Neural progenitor cell (in vitro differentiated cells): ENCODE measurements at regions not wholly inside any gene's neighbourhood (a gene's known extent, or its start where the extent isn't known, plus 50 kb on each side); places are given as distances from the start of the nearest gene placed in this dataset.

Experiments
- EZH2 ChIP-seq: fragments of 200-600 bp; sonication (generic); IDR thresholded peaks from 2 replicates; pipeline ENCODE4 v1.6.1; 2017; ENCODE audit warnings: antibody characterized with exemption, mild to moderate bottlenecking, moderate library complexity
- EZH2phosphoT487 ChIP-seq: fragments of 200-600 bp; sonication (generic); IDR thresholded peaks from 2 replicates; pipeline ENCODE4 v1.6.1; 2017; ENCODE audit warnings: antibody characterized with exemption
- TF ChIP-seq, protein P1 (sequence below): fragments of 200-600 bp; sonication (generic); IDR thresholded peaks from 2 replicates; pipeline ENCODE4 v1.5.1; 2017; ENCODE audit warnings: antibody characterized with exemption, mild to moderate bottlenecking

DNA sequence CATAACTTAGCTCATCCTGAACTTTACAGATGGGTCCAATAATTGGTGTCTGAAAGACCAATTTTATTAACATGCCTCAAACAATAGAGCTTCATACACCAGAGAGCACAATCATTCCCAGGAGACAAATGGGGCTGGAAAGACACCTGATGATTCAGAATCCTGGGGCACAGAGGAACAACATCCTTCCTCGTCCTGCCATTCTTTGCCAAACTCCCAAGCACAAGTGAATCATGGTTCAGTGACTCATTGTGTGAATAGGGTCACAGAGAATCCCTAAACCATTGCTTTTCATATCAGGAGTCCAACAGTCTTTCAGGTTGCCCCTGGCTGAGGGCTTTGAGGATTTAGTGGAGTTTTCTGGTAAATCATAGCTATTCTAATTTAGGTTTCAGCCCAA lies 266.4 kb upstream of the BMP2 start:
- TF ChIP-seq, protein P1, sequence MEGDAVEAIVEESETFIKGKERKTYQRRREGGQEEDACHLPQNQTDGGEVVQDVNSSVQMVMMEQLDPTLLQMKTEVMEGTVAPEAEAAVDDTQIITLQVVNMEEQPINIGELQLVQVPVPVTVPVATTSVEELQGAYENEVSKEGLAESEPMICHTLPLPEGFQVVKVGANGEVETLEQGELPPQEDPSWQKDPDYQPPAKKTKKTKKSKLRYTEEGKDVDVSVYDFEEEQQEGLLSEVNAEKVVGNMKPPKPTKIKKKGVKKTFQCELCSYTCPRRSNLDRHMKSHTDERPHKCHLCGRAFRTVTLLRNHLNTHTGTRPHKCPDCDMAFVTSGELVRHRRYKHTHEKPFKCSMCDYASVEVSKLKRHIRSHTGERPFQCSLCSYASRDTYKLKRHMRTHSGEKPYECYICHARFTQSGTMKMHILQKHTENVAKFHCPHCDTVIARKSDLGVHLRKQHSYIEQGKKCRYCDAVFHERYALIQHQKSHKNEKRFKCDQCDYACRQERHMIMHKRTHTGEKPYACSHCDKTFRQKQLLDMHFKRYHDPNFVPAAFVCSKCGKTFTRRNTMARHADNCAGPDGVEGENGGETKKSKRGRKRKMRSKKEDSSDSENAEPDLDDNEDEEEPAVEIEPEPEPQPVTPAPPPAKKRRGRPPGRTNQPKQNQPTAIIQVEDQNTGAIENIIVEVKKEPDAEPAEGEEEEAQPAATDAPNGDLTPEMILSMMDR: no peak
- TF ChIP-seq EZH2: no peak
- TF ChIP-seq EZH2phosphoT487: no peak
